Fibroblast of lung (primary cell): ENCODE measurements at regions not wholly inside any gene's neighbourhood (a gene's known extent, or its start where the extent isn't known, plus 50 kb on each side); places are given as distances from the start of the nearest gene placed in this dataset.

Experiments used
- CTCF ChIP-seq, 2 donors: IDR thresholded peaks in 1 of 2; conservative IDR thresholded peaks in 1 of 2; 1 replicate in 1 of 2; 2 replicates in 1 of 2; pipeline ENCODE4 v1.5.1; 2011 to 2012; ENCODE audit warnings: low read length in 2 of 2, control low read depth in 1 of 2, inconsistent platforms in 1 of 2, low read depth in 1 of 2, mild to moderate bottlenecking in 1 of 2
- EZH2 ChIP-seq: IDR thresholded peaks from 2 replicates; pipeline ENCODE4 v1.5.1; 2012; ENCODE audit warnings: low read length, control low read depth, mild to moderate bottlenecking; ENCODE audit errors: missing control alignments

- TF ChIP-seq CTCF (conservative IDR thresholded peaks at IDR 0.05 in 1 of 2, IDR thresholded peaks at IDR 0.05 in 1 of 2; ENCODE audit: low read depth in 1 of 2, low read length in 2 of 2) (no peak), EZH2 (no peak)
These were observed 402.9 kb upstream of the SOX5 start for GRCh38 chr12:24352363-24352762.
